Fibroblast of lung (primary cell): ENCODE measurements at regions not wholly inside any gene's neighbourhood (a gene's known extent, or its start where the extent isn't known, plus 50 kb on each side); places are given as distances from the start of the nearest gene placed in this dataset.

ENCODE experiments used
- EZH2 ChIP-seq: IDR thresholded peaks from 2 replicates; pipeline ENCODE4 v1.5.1; 2012; ENCODE audit warnings: low read length, control low read depth, mild to moderate bottlenecking; ENCODE audit errors: missing control alignments
- TF ChIP-seq, protein P1 (sequence below), 2 donors: IDR thresholded peaks in 1 of 2; conservative IDR thresholded peaks in 1 of 2; 1 replicate in 1 of 2; 2 replicates in 1 of 2; pipeline ENCODE4 v1.5.1; 2011 to 2012; ENCODE audit warnings: low read length in 2 of 2, control low read depth in 1 of 2, inconsistent platforms in 1 of 2, low read depth in 1 of 2, mild to moderate bottlenecking in 1 of 2

DNA sequence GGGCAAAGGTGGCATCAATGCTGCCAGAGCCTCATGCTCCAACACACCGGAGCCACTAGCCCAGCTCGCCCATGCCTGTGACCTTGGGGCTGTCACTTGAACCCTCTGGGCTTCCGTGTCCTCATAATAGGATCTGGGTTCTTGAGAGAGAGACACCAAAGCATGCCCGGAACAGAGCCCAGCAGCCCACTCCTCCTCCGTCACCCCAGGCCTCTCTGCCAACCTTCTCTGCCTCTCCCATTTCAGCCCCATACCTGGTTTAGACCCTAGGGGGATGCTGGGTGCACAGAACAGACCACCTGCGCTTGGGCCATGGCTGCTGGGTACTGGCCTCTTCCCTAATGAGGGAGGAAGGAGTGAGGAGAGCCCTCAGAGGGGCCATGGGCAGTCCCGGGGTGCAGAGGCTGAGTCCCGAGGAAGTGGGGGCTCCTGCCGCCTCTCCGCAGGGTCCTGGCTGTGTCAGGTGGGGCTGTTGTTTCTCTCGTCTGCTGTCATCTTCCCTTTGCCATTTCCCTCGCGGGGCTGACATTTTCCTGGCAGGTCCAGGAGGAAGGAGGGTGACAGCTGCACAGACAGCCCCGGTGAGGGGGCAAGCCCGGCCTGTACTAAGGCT lies 172.4 kb upstream of the RTL1 start:
- TF ChIP-seq, protein P1, sequence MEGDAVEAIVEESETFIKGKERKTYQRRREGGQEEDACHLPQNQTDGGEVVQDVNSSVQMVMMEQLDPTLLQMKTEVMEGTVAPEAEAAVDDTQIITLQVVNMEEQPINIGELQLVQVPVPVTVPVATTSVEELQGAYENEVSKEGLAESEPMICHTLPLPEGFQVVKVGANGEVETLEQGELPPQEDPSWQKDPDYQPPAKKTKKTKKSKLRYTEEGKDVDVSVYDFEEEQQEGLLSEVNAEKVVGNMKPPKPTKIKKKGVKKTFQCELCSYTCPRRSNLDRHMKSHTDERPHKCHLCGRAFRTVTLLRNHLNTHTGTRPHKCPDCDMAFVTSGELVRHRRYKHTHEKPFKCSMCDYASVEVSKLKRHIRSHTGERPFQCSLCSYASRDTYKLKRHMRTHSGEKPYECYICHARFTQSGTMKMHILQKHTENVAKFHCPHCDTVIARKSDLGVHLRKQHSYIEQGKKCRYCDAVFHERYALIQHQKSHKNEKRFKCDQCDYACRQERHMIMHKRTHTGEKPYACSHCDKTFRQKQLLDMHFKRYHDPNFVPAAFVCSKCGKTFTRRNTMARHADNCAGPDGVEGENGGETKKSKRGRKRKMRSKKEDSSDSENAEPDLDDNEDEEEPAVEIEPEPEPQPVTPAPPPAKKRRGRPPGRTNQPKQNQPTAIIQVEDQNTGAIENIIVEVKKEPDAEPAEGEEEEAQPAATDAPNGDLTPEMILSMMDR (conservative IDR thresholded peaks at IDR 0.05 in 1 of 2, IDR thresholded peaks at IDR 0.05 in 1 of 2; ENCODE audit: low read depth in 1 of 2, low read length in 2 of 2) = no peak
- no peak for TF ChIP-seq EZH2
